SK-N-SH (cell line): ENCODE measurements at regions not wholly inside any gene's neighbourhood (a gene's known extent, or its start where the extent isn't known, plus 50 kb on each side); places are given as distances from the start of the nearest gene placed in this dataset.

Experiments
- CTCF ChIA-PET: fragments of 300-600, 350-600 bp; formaldehyde crosslinking; extraction: SDS; loops from one replicate; lab custom pipeline; 2021; lab: Yijun Ruan, JAX
- POLR2A ChIA-PET: fragments of 350-600 bp; sonication (Branson Sonifier 250); formaldehyde crosslinking; extraction: SDS; loops from one replicate; lab custom pipeline; 2020; ENCODE audit warnings: antibody characterized with exemption, inconsistent platforms; lab: Yijun Ruan, JAX
- DNase-seq: peaks from one replicate; pipeline ENCODE4 v3.0.0; 2012
- H2AFZ ChIP-seq: fragments of 200-600 bp; sonication (generic); 2 replicates; pipeline ENCODE4 v1.8.1; 2016; ENCODE audit warnings: antibody characterized with exemption, mild to moderate bottlenecking, low read depth
- H3F3A ChIP-seq: fragments of 200-600 bp; sonication (generic); replicated peaks from 2 replicates; pipeline ENCODE3; 2016; ENCODE audit warnings: antibody characterized with exemption, mild to moderate bottlenecking; ENCODE audit not compliant: insufficient read depth
- H3K27ac ChIP-seq, 2 experiments: fragments of 200-500 bp in 1 of 2; fragments of 200-600 bp in 1 of 2; sonication (Bioruptor generic) in 1 of 2; sonication (generic), shearing (Covaris generic) in 1 of 2; 2 replicates each; pipeline versions ENCODE4 v1.5.1 to v1.6.1; 2014 to 2016; ENCODE audit warnings: low read depth in 2 of 2, inconsistent platforms in 1 of 2, low read length in 1 of 2, mild to moderate bottlenecking in 1 of 2, mixed read lengths in 1 of 2
- H3K27me3 ChIP-seq: fragments of 200-600 bp; sonication (generic), shearing (Covaris generic); 2 replicates; pipeline ENCODE4 v1.6.1; 2016; ENCODE audit warnings: mixed run types; ENCODE audit not compliant: insufficient read depth
- H3K36me3 ChIP-seq, 2 experiments: fragments of 200-500 bp in 1 of 2; fragments of 200-600 bp in 1 of 2; sonication (Bioruptor generic) in 1 of 2; sonication (generic) in 1 of 2; replicated peaks in 1 of 2; 2 replicates each; pipeline versions ENCODE3 to v1.5.1; 2014 to 2016; ENCODE audit warnings: low read length in 1 of 2, mild to moderate bottlenecking in 1 of 2; ENCODE audit not compliant: insufficient read depth in 2 of 2, control insufficient read depth in 1 of 2
- H3K4me1 ChIP-seq, 2 experiments: fragments of 200-500 bp in 1 of 2; fragments of 200-600 bp in 1 of 2; sonication (Bioruptor generic) in 1 of 2; sonication (generic), shearing (Covaris generic) in 1 of 2; 2 replicates each; pipeline versions ENCODE4 v1.5.1 to v1.6.1; 2014 to 2016; ENCODE audit warnings: low read depth in 1 of 2, low read length in 1 of 2, mixed run types in 1 of 2; ENCODE audit not compliant: insufficient read depth in 2 of 2, control insufficient read depth in 1 of 2
- H3K4me2 ChIP-seq: fragments of 200-600 bp; sonication (generic), shearing (Covaris generic); 2 replicates; pipeline ENCODE4 v1.6.1; 2017; ENCODE audit warnings: mixed run types
- H3K4me3 ChIP-seq, 2 experiments: fragments of 200-500 bp in 1 of 2; fragments of 200-600 bp in 1 of 2; sonication (Bioruptor generic) in 1 of 2; sonication (generic), shearing (Covaris generic) in 1 of 2; 2 replicates each; pipeline versions ENCODE4 v1.5.1 to v1.8.1; 2014 to 2016; ENCODE audit warnings: low read depth in 2 of 2, inconsistent platforms in 1 of 2, low read length in 1 of 2, mild to moderate bottlenecking in 1 of 2, mixed read lengths in 1 of 2, moderate library complexity in 1 of 2
- H3K79me2 ChIP-seq: fragments of 200-600 bp; sonication (generic); 2 replicates; pipeline ENCODE4 v1.8.1; 2017; ENCODE audit warnings: mild to moderate bottlenecking; ENCODE audit not compliant: insufficient read depth
- H3K9ac ChIP-seq: fragments of 200-600 bp; sonication (generic); 2 replicates; pipeline ENCODE4 v1.6.1; 2017; ENCODE audit warnings: mixed run types
- H3K9me2 ChIP-seq: fragments of 200-600 bp; sonication (generic); 2 replicates; pipeline ENCODE4 v1.6.1; 2017; ENCODE audit warnings: mixed run types
- H3K9me3 ChIP-seq: fragments of 200-600 bp; sonication (generic); 2 replicates; pipeline ENCODE4 v1.6.1; 2017; ENCODE audit warnings: mixed run types, mild to moderate bottlenecking, moderate library complexity
- H4K20me1 ChIP-seq: fragments of 200-600 bp; sonication (generic); 2 replicates; pipeline ENCODE4 v1.6.1; 2017; ENCODE audit warnings: mild to moderate bottlenecking, mixed run types; ENCODE audit not compliant: insufficient read depth
- CHD2 ChIP-seq: fragments of 150-350 bp; IDR thresholded peaks from 2 replicates; pipeline ENCODE4 v1.6.1; 2018; ENCODE audit warnings: low read length; ENCODE audit not compliant: partially characterized antibody
- ELF1 ChIP-seq: IDR thresholded peaks from 2 replicates; pipeline ENCODE4 v1.4.0; 2012
- EP300 ChIP-seq, 2 experiments: IDR thresholded peaks; 2 replicates each; pipeline versions ENCODE4 v1.4.0 to v1.6.1; 2012; ENCODE audit warnings: borderline replicate concordance in 1 of 2, low read depth in 1 of 2, low read length in 1 of 2
- EZH2phosphoT487 ChIP-seq: fragments of 200-600 bp; sonication (generic); IDR thresholded peaks from 2 replicates; pipeline ENCODE4 v1.6.1; 2017; ENCODE audit warnings: low read depth, mixed run types, mild to moderate bottlenecking, antibody characterized with exemption, moderate library complexity, borderline replicate concordance
- FOSL2 ChIP-seq: IDR thresholded peaks from 2 replicates; pipeline ENCODE4 v1.4.0; 2012; ENCODE audit warnings: low read depth, mild to moderate bottlenecking, moderate library complexity, borderline replicate concordance
- FOXM1 ChIP-seq: IDR thresholded peaks from 2 replicates; pipeline ENCODE4 v1.4.0; 2012; ENCODE audit warnings: low read depth, mild to moderate bottlenecking
- GATA2 ChIP-seq: sonication (generic); formaldehyde crosslinking; IDR thresholded peaks from 2 replicates; pipeline ENCODE4 v1.5.0; 2020; ENCODE audit warnings: mild to moderate bottlenecking, missing genetic modification reagents
- MEF2A ChIP-seq: IDR thresholded peaks from 2 replicates; pipeline ENCODE4 v1.4.0; 2012; ENCODE audit warnings: low read depth, borderline replicate concordance
- MXI1 ChIP-seq: IDR thresholded peaks from 2 replicates; pipeline ENCODE4 v1.6.1; 2012; ENCODE audit warnings: mild to moderate bottlenecking, low read depth, low read length, improper control_type of control experiment
- NFIC ChIP-seq: IDR thresholded peaks from 2 replicates; pipeline ENCODE4 v1.4.0; 2012; ENCODE audit warnings: borderline replicate concordance
- NRF1 ChIP-seq: IDR thresholded peaks from 2 replicates; pipeline ENCODE4 v1.6.1; 2012; ENCODE audit warnings: low read depth, mild to moderate bottlenecking, low read length
- POLR2AphosphoS5 ChIP-seq: IDR thresholded peaks from 2 replicates; pipeline ENCODE4 v1.6.1; 2012; ENCODE audit warnings: low read depth, low read length
- RAD21 ChIP-seq: IDR thresholded peaks from 2 replicates; pipeline ENCODE4 v1.6.1; 2012; ENCODE audit warnings: mild to moderate bottlenecking, low read length
- TCF12 ChIP-seq: IDR thresholded peaks from 2 replicates; pipeline ENCODE4 v1.4.0; 2012
- TEAD4 ChIP-seq: IDR thresholded peaks from 2 replicates; pipeline ENCODE4 v1.4.0; 2012; ENCODE audit warnings: mild to moderate bottlenecking, borderline replicate concordance; ENCODE audit not compliant: insufficient read depth
- YY1 ChIP-seq: IDR thresholded peaks from 2 replicates; pipeline ENCODE4 v1.4.0; 2012; ENCODE audit warnings: low read depth, mild to moderate bottlenecking
- WGBS: methylation state at CpG from one replicate; pipeline ENCODE4 v1.1.6; 2017; ENCODE audit warnings: low lambda C conversion rate; 5-methylcytosine and 5-hydroxymethylcytosine counted together
- TF ChIP-seq, protein P1 (sequence below): IDR thresholded peaks from 2 replicates; pipeline ENCODE4 v1.4.0; 2012; ENCODE audit warnings: low read depth
- TF ChIP-seq, protein P2 (sequence below): IDR thresholded peaks from 2 replicates; pipeline ENCODE4 v1.4.0; 2012; ENCODE audit warnings: low read depth, borderline replicate concordance
- TF ChIP-seq, protein P3 (sequence below): IDR thresholded peaks from 2 replicates; pipeline ENCODE4; 2012
- TF ChIP-seq, protein P4 (sequence below): fragments of 150-350 bp; IDR thresholded peaks from 2 replicates; pipeline ENCODE4 v1.6.1; 2017; ENCODE audit warnings: antibody characterized with exemption, low read length, low read depth, borderline replicate concordance
- TF ChIP-seq, protein P5 (sequence below): fragments of 150-350 bp; IDR thresholded peaks from 2 replicates; pipeline ENCODE4 v1.6.1; 2016; ENCODE audit warnings: mild to moderate bottlenecking, low read depth, low read length

DNA sequence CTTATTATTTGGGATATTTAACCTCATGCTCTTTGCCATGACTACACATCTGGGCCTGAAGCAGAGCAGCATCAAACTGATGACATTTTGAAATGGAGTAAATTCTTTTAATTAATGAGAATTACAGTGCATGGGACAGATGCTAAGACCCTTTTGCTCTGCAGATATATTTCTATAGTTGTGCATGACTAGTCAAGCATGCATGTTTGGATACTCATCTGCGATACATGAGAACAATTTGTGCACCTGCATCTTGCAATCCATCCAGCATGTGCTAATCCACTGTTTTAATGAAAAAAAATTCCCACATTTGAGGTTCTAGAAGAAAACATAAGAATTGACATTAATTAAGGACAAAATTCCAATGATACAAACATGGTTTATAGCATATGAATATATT is 1047.6 kb upstream of the ACO1 start:
- Histone ChIP-seq H2AFZ (no peak overlapping the region), H3K4me2 (no peak overlapping the region), H4K20me1 (no peaks in the 10 kb centered on the region), H3K9me2 (no peaks in the 10 kb centered on the region), H3K9ac (no peak overlapping the region), H3K36me3 (no peaks in the 10 kb centered on the region), H3K27me3 (no peaks in the 10 kb centered on the region), H3K9me3 (0 out of 2 replicates have a peak, but pooled peaks cover 5% of the 10 kb centered on the region), H3K4me1 (no peaks in the 10 kb centered on the region; a peak in 1 of 4 replicates), H3K27ac (no peak overlapping the region), H3K4me3 (no peak overlapping the region), H3F3A (no peaks in the 10 kb centered on the region), H3K79me2 (no peaks in the 10 kb centered on the region)
- ChIA-PET POLR2A (no interaction called here), CTCF (no interaction called here)
- no peak for DNase-seq
- TF ChIP-seq YY1 (no peak), EZH2phosphoT487 (no peak), EP300 (IDR thresholded peaks at IDR 0.05; ENCODE audit: borderline replicate concordance in 1 of 2, low read depth in 1 of 2, low read length in 1 of 2) (no peak), CHD2 (no peak), FOXM1 (no peak), POLR2AphosphoS5 (no peak), NFIC (no peak), GATA2 (CRISPR knock-in tag) (no peak), RAD21 (no peak), TEAD4 (no peak)
- TF ChIP-seq, protein P1, sequence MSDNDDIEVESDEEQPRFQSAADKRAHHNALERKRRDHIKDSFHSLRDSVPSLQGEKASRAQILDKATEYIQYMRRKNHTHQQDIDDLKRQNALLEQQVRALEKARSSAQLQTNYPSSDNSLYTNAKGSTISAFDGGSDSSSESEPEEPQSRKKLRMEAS, result no peak
- TF ChIP-seq, protein P2, sequence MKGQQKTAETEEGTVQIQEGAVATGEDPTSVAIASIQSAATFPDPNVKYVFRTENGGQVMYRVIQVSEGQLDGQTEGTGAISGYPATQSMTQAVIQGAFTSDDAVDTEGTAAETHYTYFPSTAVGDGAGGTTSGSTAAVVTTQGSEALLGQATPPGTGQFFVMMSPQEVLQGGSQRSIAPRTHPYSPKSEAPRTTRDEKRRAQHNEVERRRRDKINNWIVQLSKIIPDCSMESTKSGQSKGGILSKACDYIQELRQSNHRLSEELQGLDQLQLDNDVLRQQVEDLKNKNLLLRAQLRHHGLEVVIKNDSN, result no peak
- TF ChIP-seq, protein P3, sequence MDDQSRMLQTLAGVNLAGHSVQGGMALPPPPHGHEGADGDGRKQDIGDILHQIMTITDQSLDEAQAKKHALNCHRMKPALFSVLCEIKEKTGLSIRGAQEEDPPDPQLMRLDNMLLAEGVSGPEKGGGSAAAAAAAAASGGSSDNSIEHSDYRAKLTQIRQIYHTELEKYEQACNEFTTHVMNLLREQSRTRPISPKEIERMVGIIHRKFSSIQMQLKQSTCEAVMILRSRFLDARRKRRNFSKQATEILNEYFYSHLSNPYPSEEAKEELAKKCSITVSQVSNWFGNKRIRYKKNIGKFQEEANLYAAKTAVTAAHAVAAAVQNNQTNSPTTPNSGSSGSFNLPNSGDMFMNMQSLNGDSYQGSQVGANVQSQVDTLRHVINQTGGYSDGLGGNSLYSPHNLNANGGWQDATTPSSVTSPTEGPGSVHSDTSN, result no peak
- TF ChIP-seq, protein P4, sequence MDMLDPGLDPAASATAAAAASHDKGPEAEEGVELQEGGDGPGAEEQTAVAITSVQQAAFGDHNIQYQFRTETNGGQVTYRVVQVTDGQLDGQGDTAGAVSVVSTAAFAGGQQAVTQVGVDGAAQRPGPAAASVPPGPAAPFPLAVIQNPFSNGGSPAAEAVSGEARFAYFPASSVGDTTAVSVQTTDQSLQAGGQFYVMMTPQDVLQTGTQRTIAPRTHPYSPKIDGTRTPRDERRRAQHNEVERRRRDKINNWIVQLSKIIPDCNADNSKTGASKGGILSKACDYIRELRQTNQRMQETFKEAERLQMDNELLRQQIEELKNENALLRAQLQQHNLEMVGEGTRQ, result no peak
- 36% methylated on average over 1 of the region's 1 CpG for WGBS

DNA sequence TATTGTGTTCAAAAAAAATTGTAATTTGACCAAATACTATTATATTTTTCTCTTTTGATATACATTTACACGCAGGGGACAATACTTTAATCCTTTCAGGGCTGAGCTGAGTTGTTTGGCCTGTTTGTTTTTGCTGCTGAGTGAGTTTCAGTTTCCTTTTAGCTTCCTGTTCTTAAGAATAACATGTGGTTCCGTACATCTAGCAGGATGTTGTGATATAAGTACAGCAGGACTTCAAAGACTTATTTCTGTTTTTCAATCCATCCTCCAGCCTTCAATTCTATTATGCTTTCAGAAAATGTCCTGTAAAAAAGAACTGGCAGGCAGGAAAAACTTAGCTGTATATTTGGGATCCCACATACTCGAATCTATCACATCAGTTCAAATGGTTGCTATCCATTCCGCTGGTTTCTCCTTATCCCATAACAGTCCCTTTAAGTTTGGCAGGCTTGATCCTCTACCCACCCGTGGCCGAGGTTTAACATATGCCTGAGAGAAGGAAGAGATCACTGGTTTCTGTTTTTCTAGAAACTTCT is 1037.3 kb upstream of the ACO1 start:
- Histone ChIP-seq H3K4me2 (no peak overlapping the region; the same call in 1 of the 2 replicates), H3K9me3 (peaks cover 5% of the 10 kb centered on the region; the same call in 1 of the 2 replicates), H3K9me2 (no peaks in the 10 kb centered on the region; the same call in 1 of the 2 replicates), H3F3A (no peaks in the 10 kb centered on the region), H3K4me3 (peak overlapping the region in 1 of 2 experiments; percentile 26; a peak in 1 of 4 replicates), H3K4me1 (no peaks in the 10 kb centered on the region; a peak in 1 of 4 replicates), H3K36me3 (no peaks in the 10 kb centered on the region), H3K27ac (no peak overlapping the region), H3K9ac (no peak overlapping the region), H4K20me1 (no peaks in the 10 kb centered on the region), H2AFZ (peak overlapping the region; percentile 68), H3K79me2 (no peaks in the 10 kb centered on the region), H3K27me3 (no peaks in the 10 kb centered on the region)
- 49% methylated on average over 6 of the region's 6 CpGs for WGBS
- no peak for DNase-seq
- POLR2A ChIA-PET, result no interaction called here
- CTCF ChIA-PET, result no interaction called here
- TF ChIP-seq, protein P3, result no peak
- TF ChIP-seq TCF12 (no peak), FOSL2 (no peak), NRF1 (no peak), EP300 (IDR thresholded peaks at IDR 0.05; ENCODE audit: borderline replicate concordance in 1 of 2, low read depth in 1 of 2, low read length in 1 of 2) (no peak), MXI1 (no peak), MEF2A (no peak), ELF1 (no peak)
- TF ChIP-seq, protein P5, sequence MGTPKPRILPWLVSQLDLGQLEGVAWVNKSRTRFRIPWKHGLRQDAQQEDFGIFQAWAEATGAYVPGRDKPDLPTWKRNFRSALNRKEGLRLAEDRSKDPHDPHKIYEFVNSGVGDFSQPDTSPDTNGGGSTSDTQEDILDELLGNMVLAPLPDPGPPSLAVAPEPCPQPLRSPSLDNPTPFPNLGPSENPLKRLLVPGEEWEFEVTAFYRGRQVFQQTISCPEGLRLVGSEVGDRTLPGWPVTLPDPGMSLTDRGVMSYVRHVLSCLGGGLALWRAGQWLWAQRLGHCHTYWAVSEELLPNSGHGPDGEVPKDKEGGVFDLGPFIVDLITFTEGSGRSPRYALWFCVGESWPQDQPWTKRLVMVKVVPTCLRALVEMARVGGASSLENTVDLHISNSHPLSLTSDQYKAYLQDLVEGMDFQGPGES, result no peak
- TF ChIP-seq, protein P4, result no peak
